ENCODE measurements at regions not wholly inside any gene's neighbourhood (a gene's known extent, or its start where the extent isn't known, plus 50 kb on each side); places are given as distances from the start of the nearest gene placed in this dataset.

DNA sequence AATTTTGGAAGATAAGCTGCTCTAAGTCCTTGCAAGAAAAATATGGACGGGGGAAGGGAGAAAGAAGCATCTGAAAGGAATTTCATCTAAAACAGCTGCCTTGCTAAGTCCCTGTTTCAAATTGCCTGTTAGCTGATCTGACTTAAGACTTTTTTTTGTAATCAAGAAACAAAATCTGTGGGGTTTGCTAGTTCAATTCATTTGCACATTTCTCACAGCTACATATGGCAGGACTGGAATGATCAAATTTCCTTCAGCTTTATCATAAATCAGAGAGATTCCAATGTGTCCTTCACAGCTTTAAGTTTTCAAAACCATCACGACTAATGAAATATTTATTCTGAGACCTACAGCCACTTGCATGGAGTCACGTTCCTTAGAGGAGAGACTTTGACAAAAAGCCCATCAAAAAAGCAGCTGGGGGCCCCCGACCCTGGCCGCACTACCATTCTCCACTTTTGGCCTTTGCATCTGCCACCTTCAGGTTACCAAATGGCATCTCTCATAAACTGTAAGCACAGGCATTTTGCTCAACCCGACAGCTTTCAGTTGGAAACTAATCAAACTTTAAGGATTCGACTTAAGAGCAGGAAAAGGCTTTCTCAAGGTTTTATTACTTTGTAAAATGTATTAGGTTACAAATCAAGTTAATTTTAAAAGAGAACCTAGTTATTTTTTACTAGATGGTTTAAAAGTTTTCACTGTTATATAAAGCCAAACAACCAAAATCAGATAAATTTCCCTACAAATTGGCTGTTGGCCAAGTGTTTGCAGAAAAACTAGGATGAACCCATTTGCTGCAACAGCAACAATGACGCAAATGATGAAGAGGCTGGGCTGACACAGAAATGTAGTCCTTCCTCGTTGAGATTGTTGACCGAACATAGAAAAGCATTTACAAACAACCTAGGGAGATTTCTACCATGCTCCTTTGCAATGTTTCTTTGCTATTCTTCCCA, 100.4 kb upstream of the RND3 start:
- intact Hi-C loops (cut with micrococcal nuclease) = no loop called here
- Mint-ChIP-seq H3K4me3 (no peak overlapping the region), H3K27ac (no peak overlapping the region), H3K9me3 (no peaks in the 10 kb centered on the region), H3K36me3 (ENCODE audit: low read depth) (no peaks in the 10 kb centered on the region), H3K4me1 (ENCODE audit: low read depth) (no peaks in the 10 kb centered on the region), H3K27me3 (no peaks in the 10 kb centered on the region)

DNA sequence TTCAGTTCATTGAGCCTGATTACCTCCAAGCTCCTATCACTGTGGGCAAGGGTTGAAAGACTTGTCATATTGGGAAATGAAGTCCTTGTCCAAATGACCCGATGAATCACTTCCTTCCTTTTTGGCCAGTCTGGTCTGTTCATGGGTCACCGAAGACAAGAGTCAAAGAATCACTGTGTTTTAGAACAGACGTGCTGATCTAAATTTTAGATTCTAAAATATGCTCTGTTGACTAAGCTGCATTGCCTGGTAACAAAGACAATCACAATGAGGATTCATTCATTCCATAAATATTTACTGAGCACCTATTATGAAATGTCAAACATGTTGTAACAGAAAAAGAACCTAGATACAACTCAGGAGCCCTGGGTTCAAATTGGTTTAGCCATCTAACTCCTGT, 99.4 kb upstream of the RND3 start:
- H3K27ac Mint-ChIP-seq = no peak overlapping the region
- H3K9me3 Mint-ChIP-seq = no peaks in the 10 kb centered on the region
- intact Hi-C loops (cut with micrococcal nuclease) = no loop called here
- no peaks in the 10 kb centered on the region for H3K36me3 Mint-ChIP-seq (ENCODE audit: low read depth)
- H3K4me1 Mint-ChIP-seq (ENCODE audit: low read depth) = no peaks in the 10 kb centered on the region
- H3K27me3 Mint-ChIP-seq = no peaks in the 10 kb centered on the region
- no peak overlapping the region for H3K4me3 Mint-ChIP-seq

DNA sequence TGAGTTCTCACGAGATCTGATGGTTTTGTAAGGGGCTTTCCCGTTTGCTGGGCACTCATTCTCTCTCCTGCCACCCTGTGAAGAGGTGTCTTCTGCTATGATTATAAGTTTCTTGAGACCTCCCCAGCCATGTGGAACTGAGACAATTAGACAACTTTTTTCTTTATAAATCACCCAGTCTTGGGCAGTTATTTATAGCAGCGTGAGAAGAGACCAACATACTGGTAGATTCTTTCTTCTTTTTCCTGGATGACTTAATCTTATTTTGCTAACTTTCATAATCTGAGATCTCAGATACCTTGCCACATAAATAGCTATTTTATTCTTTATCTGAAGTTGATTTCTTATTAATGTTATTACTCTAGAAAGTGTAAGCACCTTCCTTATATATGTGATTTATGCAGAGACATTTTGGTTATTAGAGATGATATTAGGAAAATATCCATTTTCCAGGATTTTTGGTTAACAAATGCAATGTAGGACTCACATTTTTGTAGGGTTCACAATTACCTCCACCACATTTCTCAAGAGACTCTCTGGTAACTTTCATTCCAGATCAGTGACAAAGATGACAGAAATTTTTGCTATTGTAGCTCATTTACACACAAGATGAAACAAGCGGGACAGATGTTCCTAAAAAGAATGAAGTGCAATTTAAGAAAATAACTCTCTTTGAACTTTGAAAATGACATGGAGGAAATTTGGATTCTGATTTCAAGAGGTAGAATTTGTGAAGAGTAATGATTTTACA, 97.9 kb upstream of the RND3 start:
- intact Hi-C loops (cut with micrococcal nuclease) = no loop called here
- Mint-ChIP-seq H3K9me3 (no peaks in the 10 kb centered on the region), H3K4me1 (ENCODE audit: low read depth) (no peaks in the 10 kb centered on the region), H3K36me3 (ENCODE audit: low read depth) (no peaks in the 10 kb centered on the region), H3K4me3 (no peak overlapping the region), H3K27me3 (no peaks in the 10 kb centered on the region), H3K27ac (no peak overlapping the region)

DNA sequence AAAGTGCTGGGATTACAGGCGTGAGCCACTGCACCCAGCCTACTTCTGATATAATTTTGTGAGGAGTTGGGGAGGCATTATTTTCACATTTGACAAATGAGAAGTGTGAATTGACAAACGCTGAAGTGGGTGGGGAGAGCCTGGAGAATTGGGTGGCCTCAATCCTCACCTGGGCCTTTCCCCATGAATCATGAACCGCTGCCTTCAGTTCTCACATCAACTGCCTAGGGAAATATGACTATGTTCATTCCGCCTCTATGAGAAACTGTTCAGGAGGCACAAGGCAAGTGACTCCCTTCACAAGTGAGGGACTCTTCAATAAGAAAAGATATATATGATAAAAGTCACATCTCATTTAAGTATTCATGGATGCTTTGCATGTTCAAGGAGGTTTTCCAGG, 96.6 kb upstream of the RND3 start:
- Mint-ChIP-seq H3K27ac (no peak overlapping the region), H3K36me3 (ENCODE audit: low read depth) (no peaks in the 10 kb centered on the region), H3K27me3 (no peaks in the 10 kb centered on the region), H3K4me1 (ENCODE audit: low read depth) (no peaks in the 10 kb centered on the region), H3K4me3 (no peak overlapping the region), H3K9me3 (peaks cover 10% of the 10 kb centered on the region)
- intact Hi-C loops (cut with micrococcal nuclease) = no loop called here

DNA sequence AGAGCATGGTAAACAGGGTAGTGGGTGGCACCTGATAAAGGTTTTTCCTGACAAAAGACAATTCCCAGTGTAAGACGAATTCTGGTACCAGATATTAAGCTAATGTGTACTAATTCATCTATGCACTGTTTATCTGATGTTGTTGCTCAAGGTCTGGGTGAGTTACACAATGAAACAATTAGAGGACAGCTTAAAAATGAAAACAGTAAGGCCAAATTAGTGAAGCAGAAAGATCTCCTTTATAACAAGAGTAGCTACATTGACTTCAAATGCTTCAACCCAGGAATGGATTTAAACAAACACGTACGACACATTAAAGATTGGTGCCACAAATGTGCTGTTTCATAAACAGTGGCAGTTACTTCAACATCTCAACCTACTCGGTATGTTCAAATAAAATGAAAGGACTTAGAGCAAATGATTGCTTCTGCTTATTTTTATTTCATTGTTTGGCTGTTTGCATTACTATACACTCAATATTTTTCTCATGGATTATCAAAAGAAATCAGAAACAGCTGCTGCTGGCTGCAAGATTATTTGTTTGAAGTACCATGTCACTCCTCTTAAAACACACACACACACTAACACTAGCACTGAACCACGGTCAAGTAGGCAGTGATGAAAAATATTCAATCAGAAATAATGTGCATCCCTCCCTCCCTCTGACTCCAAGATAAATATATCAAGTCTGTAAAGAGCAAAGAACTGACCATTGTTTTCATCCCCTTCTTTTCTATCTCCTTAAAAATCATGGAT, 94.4 kb upstream of the RND3 start:
- no peaks in the 10 kb centered on the region for H3K27me3 Mint-ChIP-seq
- no peaks in the 10 kb centered on the region for H3K4me1 Mint-ChIP-seq (ENCODE audit: low read depth)
- peaks cover 32% of the 10 kb centered on the region for H3K9me3 Mint-ChIP-seq
- no peaks in the 10 kb centered on the region for H3K36me3 Mint-ChIP-seq (ENCODE audit: low read depth)
- intact Hi-C loops (cut with micrococcal nuclease) = no loop called here
- H3K27ac Mint-ChIP-seq = no peak overlapping the region
- H3K4me3 Mint-ChIP-seq = no peak overlapping the region

DNA sequence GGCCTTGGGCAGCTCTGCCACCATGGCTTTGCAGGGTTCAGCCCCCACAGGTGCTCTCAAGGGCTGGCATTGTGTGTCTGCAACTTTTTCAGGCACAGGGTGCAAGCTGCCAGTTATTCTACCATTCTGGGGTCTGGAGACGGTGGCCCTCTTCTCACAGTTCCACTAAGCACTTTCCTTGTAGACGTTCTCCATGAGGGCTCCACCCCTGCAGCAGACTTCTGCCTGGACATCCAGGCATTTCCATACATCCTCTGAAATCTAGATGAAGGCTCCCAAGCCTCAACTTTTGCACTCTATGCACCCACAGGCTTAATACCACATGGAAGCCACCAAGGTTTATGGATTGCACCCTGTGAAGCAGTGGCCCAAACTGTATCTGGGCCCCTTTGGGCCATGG, 91.0 kb upstream of the RND3 start:
- intact Hi-C loops (cut with micrococcal nuclease) = no loop called here
- no peaks in the 10 kb centered on the region for H3K27me3 Mint-ChIP-seq
- no peaks in the 10 kb centered on the region for H3K36me3 Mint-ChIP-seq (ENCODE audit: low read depth)
- no peaks in the 10 kb centered on the region for H3K4me1 Mint-ChIP-seq (ENCODE audit: low read depth)
- H3K27ac Mint-ChIP-seq = no peak overlapping the region
- no peak overlapping the region for H3K4me3 Mint-ChIP-seq
- peaks cover 32% of the 10 kb centered on the region for H3K9me3 Mint-ChIP-seq

DNA sequence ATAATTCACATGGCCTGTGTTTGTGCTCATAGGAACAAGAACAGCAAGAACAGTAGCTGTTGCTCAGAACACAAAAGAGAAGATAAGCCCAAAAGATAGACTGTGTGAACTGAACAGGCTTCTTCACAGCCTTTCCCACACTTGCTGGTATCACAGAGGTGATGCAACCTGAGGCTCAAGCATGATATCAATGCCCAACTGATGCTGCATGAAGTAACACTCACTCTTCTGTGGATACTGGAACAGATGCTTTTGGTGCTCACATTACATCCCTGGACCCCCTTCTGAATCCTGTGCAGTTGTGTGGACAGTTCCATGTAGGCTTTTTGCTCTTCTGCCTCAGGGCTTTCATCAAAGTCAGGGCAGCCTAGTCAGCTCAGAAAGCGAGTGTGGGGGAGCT, 88.4 kb upstream of the RND3 start:
- no peaks in the 10 kb centered on the region for H3K4me1 Mint-ChIP-seq (ENCODE audit: low read depth)
- no peak overlapping the region for H3K4me3 Mint-ChIP-seq
- intact Hi-C loops (cut with micrococcal nuclease) = no loop called here
- peaks cover 46% of the 10 kb centered on the region for H3K9me3 Mint-ChIP-seq
- no peaks in the 10 kb centered on the region for H3K27me3 Mint-ChIP-seq
- no peak overlapping the region for H3K27ac Mint-ChIP-seq
- H3K36me3 Mint-ChIP-seq (ENCODE audit: low read depth) = no peaks in the 10 kb centered on the region

DNA sequence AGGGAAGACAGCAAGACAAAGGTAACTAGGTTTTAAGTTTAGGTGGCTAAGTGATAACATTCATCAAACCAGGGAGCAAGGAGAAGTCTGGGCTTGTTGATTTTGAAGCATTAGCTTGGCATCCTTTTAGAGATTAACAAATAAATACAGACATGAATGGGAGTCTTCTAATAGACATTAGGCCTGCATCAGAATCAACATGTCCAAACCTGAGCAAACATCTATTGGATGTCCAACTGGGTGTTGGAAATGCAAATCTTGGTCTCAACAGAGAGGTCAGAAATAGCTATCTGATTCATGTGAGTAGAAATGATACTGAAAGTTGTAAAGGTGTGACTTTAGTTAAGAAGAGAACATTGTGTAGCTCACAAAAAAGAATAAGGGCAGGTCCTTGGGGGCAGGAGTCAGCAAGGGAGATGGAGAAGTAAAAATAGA, 85.5 kb upstream of the RND3 start:
- H3K4me3 Mint-ChIP-seq = no peak overlapping the region
- intact Hi-C loops (cut with micrococcal nuclease) = no loop called here
- no peaks in the 10 kb centered on the region for H3K27me3 Mint-ChIP-seq
- H3K9me3 Mint-ChIP-seq = peaks cover 31% of the 10 kb centered on the region
- no peaks in the 10 kb centered on the region for H3K36me3 Mint-ChIP-seq (ENCODE audit: low read depth)
- H3K27ac Mint-ChIP-seq = no peak overlapping the region
- H3K4me1 Mint-ChIP-seq (ENCODE audit: low read depth) = no peaks in the 10 kb centered on the region

DNA sequence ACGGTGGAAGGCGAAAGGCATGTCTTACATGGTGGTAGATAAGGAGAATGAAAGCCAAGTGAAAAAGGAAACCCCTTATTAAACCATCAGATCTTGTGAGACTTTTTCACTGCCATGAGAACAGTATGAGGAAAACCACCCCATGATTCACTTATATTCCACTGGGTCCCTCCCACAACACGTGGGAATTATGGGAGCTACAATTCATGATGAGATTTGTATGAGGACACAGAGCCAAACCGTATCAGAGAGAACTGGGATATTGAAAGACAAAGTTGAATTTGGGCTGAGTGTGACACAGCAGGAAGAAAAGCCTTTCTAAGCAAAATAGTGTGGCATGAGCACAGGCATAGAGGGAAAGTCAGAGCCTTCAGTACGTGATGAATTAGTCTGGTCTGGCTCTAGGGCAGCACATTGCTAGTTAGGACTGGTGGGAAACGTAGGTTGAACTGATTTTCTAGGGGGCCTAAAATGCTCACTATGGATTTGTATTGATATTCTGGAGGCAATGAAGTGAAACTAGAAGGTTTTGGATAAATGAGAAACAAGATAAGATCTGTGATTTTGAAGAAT, 84.8 kb upstream of the RND3 start:
- Mint-ChIP-seq H3K27me3 (no peaks in the 10 kb centered on the region), H3K27ac (no peak overlapping the region), H3K36me3 (ENCODE audit: low read depth) (no peaks in the 10 kb centered on the region), H3K4me1 (ENCODE audit: low read depth) (no peaks in the 10 kb centered on the region), H3K9me3 (peaks cover 24% of the 10 kb centered on the region), H3K4me3 (no peak overlapping the region)
- intact Hi-C loops (cut with micrococcal nuclease) = no loop called here

DNA sequence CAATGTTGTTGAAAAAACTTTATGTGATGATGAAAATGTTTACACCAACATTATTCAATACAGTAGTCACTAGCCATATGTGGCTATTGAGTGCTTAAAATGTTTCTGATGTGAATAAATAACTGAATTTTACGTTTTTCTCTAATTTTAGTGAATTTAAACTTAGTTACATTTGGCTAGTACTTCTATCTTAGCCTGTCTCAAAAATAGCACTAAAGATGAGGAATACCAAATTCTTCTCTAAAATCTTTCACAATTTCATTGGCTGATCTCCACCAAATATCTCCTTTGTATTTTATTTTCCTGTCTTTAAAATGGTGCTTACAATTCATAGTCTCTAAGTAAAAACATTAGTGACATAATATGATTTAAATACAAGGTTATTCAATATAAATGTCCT, 83.7 kb upstream of the RND3 start:
- H3K27me3 Mint-ChIP-seq = no peaks in the 10 kb centered on the region
- H3K27ac Mint-ChIP-seq = no peak overlapping the region
- H3K4me3 Mint-ChIP-seq = no peak overlapping the region

DNA sequence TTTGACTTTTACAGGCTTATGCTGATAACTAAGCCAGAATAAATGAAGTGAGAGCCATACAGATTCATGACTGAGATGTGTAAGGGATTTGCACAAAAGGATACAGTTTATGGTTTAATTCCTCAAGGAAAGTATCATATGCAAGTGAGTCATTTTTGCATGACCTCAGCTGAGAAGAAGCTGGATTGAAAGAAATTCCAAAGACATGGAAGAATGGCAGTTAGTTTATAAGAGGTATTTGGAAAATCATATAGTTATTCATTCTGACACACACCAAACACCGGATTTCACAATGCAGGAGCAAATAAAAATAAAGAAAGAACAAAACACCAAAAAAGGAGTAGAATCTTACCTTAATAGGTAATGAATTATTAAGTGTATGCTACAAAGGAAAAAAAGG, 83.2 kb upstream of the RND3 start:
- Mint-ChIP-seq H3K4me3 (no peak overlapping the region), H3K27me3 (no peaks in the 10 kb centered on the region), H3K4me1 (ENCODE audit: low read depth) (no peaks in the 10 kb centered on the region), H3K36me3 (ENCODE audit: low read depth) (no peaks in the 10 kb centered on the region), H3K9me3 (peaks cover 21% of the 10 kb centered on the region), H3K27ac (no peak overlapping the region)
- intact Hi-C loops (cut with micrococcal nuclease) = no loop called here

More for the DNA sequence above, 83.7 kb upstream of the RND3 start:
- Mint-ChIP-seq H3K36me3 (ENCODE audit: low read depth) (no peaks in the 10 kb centered on the region), H3K4me1 (ENCODE audit: low read depth) (no peaks in the 10 kb centered on the region), H3K9me3 (peaks cover 21% of the 10 kb centered on the region)
- intact Hi-C loops (cut with micrococcal nuclease) = no loop called here

DNA sequence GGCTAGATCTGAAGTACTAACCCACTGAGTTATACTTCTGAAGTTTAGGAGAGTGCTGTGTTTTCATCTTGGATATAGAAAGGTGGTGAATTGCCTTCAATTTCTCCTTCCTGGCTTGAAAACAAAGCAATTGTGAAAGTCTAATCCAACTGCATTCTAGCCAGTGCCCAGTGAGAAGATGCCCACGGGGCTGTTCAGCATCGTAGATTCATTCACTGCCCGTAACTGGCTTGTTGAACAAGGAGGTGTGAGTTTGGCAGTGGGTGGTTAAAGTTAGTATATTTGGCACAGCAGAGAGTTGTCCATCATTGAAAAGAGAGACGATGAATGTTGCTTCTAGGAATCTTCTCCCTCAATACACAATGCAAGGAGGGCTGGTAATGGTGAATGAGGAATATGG, 82.3 kb upstream of the RND3 start:
- intact Hi-C loops (cut with micrococcal nuclease) = no loop called here
- H3K27me3 Mint-ChIP-seq = no peaks in the 10 kb centered on the region
- no peak overlapping the region for H3K27ac Mint-ChIP-seq
- no peak overlapping the region for H3K4me3 Mint-ChIP-seq
- H3K4me1 Mint-ChIP-seq (ENCODE audit: low read depth) = no peaks in the 10 kb centered on the region
- no peaks in the 10 kb centered on the region for H3K36me3 Mint-ChIP-seq (ENCODE audit: low read depth)
- H3K9me3 Mint-ChIP-seq = peaks cover 21% of the 10 kb centered on the region

DNA sequence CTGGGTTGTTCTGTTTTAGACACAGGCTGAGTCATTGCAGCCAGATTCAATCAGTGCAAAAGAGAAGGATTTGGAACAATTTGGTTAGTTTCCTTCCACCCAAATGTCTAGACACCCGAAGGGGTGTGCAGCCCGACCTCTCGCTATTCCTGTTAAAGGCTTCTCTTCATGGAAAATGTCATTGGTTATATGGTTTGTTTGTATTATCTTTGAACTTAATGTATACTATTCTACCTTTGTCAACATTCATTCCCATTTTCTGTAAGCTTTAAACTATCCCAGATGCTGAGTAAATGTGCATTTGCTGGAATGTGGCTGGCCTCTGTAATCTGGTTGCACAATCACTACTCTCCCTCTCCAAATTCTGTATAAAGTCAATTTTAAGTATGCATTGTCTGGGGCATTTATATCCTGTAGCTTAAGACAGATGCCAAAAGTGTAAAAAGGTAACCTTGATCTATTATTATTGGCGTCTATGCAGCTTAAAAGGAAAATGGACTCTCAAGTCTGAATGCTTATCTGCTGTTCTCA, 80.4 kb upstream of the RND3 start:
- Mint-ChIP-seq H3K9me3 (peaks cover 21% of the 10 kb centered on the region), H3K27me3 (no peaks in the 10 kb centered on the region), H3K4me3 (no peak overlapping the region), H3K4me1 (ENCODE audit: low read depth) (no peaks in the 10 kb centered on the region), H3K36me3 (ENCODE audit: low read depth) (no peaks in the 10 kb centered on the region), H3K27ac (no peak overlapping the region)
- intact Hi-C loops (cut with micrococcal nuclease) = no loop called here
